ENCODE measurements at regions not wholly inside any gene's neighbourhood (a gene's known extent, or its start where the extent isn't known, plus 50 kb on each side); places are given as distances from the start of the nearest gene placed in this dataset.

DNA sequence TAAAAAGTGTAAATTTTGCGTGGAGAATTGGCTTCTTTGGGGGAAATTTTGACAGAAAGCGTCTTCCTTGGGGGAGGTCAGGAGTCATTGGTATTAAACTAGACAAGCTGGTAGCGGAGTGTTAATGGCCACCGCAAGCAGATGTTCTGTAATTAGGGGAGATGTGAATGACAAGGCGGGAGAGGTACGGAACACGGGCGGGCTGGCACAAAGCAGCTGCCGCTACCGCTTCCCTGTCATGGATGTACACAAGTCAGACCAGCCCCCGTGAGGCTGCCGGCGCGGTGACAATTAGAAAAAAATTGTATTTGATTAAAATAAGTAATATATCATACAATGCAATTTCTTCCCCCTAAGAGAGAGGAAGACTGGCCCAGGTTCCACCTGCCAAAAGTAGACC lies 501.6 kb downstream of the VRK1 start:
- no peak for DNase-seq (ENCODE audit: low spot score)

- DNase-seq (ENCODE audit: low spot score), result no peak
Measured at GRCh38 chr14:97299661-97300060, 502.5 kb downstream of the VRK1 start.

- DNase-seq (ENCODE audit: low spot score), result no peak
Measured at GRCh38 chr14:97301931-97302559, 504.9 kb downstream of the VRK1 start.

- no peak for DNase-seq (ENCODE audit: low spot score)
Measured at GRCh38 chr14:97306133-97306759, 509.1 kb downstream of the VRK1 start.

- DNase-seq (ENCODE audit: low spot score), result no peak
Measured at GRCh38 chr14:97306760-97307246, 509.6 kb downstream of the VRK1 start.

DNA sequence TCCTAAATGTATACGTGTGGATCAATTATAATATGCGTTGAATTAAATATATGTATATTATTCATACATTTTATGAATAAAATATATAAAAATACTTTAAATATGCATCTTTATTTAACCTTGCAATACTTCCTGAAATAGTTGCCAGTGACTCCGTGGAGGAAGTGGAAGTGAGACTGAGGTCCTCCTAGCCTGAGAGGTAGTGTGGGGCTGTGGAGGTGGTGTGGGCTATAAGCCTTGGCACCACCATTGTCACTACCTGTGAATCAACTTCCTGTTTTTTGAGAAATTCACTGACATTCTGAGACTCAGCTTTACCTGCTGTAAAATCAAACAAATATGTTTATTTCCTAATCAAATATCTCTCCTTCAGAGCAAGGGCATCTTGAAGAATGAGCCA lies 514.2 kb downstream of the VRK1 start:
- DNase-seq (ENCODE audit: low spot score), result no peak

- no peak for DNase-seq (ENCODE audit: low spot score)
Measured at GRCh38 chr14:97312910-97313309, 515.7 kb downstream of the VRK1 start.

GRCh38 chr14:97315790-97316189 lies 518.6 kb downstream of the VRK1 start:
- no peak for DNase-seq (ENCODE audit: low spot score)

GRCh38 chr14:97318380-97318779 lies 521.2 kb downstream of the VRK1 start:
- no peak for DNase-seq (ENCODE audit: low spot score)

DNA sequence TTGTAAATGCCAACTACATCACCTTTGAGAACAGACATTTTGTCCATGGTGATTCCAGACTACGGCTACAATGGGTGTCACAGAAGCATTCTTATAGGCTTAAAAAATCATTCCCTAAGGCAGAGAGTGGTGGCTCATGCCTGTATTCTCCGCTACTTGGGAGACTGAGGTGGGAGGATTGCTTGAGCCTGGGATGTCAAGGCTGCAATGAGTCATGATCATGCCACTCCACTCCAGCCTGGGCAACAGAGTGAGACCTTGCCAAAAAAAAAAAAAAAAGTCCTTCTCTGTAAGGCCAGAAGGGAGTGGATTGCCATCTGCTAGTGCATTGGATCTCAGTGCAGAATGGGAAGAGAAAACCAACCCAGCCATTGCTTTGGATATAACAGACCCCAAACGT lies 522.5 kb downstream of the VRK1 start:
- DNase-seq (ENCODE audit: low spot score), result no peak

GRCh38 chr14:97328743-97329142 lies 531.6 kb downstream of the VRK1 start:
- DNase-seq (ENCODE audit: low spot score), result no peak

DNA sequence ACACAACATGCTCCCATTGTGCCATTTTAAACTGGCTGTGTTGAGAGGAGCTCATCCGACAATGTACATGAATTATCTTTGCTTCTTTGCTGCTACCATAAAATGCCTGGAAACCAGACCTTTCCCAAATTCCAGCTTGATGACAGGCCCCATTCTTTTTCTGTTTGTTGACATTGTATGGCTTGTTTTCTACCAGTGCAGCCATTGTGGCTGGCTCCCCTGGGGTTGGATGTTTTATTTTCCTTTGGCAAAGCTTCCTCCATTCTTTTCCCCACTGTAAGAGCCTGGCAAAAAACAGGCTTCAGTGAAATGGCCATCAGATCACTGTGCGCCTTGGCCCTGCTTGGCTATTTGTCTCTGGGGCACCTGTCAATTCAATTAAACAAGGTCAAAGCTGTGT lies 532.5 kb downstream of the VRK1 start:
- no peak for DNase-seq (ENCODE audit: low spot score)

GRCh38 chr14:97331058-97331457 lies 533.9 kb downstream of the VRK1 start:
- DNase-seq (ENCODE audit: low spot score), result no peak

- DNase-seq (ENCODE audit: low spot score), result no peak
Measured at GRCh38 chr14:97331526-97331925, 534.3 kb downstream of the VRK1 start.

DNA sequence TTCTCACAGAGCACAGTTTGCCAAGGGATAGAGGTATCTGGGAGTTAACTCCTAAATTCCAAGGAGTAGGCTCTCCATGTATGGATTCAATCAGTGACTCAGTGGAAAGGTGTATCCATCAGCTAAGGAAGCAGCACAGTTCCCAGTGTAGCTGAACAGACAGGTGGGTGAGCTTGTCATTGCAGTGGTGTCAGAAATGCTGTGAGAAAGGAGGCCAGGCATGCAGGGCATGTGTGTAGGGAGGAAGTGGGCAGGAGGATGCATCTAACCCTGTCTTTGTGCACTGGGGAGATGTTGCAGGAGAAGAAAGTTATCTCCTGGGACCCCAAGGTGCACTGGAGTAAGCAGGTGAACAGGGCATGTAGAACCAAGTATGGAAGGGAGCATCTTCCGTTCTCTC lies 539.0 kb downstream of the VRK1 start:
- DNase-seq (ENCODE audit: low spot score), result no peak

- peak; percentile 78 for DNase-seq (ENCODE audit: low spot score)
Measured at GRCh38 chr14:97336816-97337215, 539.6 kb downstream of the VRK1 start.

DNA sequence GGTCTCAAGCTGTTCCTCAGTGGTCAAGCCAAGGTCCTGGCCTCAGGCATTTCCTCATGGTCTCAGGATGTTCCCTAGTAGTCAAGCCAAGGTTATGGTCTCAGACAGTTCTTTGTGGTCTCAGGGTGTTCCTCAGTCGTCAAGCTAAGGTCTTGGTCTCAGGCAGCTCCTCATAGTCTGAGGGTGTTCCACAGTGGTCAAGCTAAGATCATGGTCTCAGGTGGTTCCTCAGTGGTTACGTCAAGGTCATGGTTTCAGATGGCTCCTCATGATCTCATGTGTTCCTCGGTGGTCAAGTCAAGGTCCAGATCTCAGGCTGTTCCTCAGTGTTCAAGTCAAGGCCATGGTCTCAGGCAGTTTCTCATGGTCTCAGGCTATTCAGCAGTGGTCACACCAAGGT lies 540.1 kb downstream of the VRK1 start:
- DNase-seq (ENCODE audit: low spot score), result no peak

DNA sequence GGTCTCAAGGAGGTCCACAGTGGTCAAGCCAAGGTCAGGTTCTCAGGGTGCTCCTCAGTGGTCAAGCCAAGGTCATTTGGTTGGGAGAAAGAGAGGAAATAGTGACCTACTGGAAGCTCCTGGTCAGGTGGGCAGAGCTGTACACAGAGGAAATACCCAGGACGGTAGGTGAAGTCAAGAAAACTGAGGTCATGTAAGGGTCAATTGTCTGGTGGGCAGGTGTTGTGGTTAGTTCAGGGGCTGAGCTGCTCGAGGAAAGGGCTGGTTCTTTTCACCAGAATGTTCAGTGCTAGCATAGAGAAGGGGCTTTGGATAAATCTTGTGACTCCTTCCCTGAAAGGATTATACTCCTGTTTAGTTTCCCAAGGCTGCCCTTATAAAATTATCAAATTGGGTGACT lies 540.5 kb downstream of the VRK1 start:
- no peak for DNase-seq (ENCODE audit: low spot score)

DNA sequence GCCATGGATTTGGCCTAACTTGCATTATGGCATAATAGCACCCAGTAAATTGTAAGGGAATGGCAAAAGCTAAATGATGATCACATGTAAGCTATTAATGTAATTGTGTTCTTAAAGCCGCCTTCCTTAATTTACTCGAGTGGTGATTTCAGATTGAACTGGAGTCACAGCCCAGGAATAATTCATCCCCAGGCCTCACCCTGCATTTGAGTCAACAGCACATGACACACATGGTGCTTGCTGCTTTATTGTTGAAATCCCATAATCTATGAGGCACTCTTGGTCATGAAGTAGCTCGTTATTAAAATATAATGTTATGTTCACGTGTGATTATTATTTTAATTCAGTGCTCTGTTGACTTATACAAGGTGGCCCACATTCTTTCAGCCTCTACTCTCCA lies 547.5 kb downstream of the VRK1 start:
- no peak for DNase-seq (ENCODE audit: low spot score)

GRCh38 chr14:97346675-97347074 lies 549.5 kb downstream of the VRK1 start:
- DNase-seq (ENCODE audit: low spot score), result no peak

DNA sequence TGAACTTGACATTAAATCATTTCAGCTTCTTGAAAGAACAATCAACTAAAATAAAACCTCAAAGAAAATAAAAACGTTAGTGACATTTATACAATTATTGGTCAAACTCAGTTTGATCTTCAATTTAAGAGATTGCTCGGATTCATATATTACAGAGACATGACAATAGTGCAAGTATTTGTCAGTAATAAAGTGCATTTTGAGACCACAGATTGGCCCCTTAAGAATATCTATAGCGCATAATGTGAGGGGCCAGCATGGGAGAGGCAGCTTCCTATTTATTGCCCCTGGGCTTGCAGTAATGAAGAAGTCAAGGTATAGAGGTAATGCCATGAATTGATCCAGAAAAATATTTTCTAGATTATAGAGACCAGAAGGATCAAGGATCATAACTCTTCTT lies 552.3 kb downstream of the VRK1 start:
- no peak for DNase-seq (ENCODE audit: low spot score)

GRCh38 chr14:97349946-97350345 lies 552.8 kb downstream of the VRK1 start:
- DNase-seq (ENCODE audit: low spot score), result no peak

- DNase-seq (ENCODE audit: low spot score), result no peak
Measured at GRCh38 chr14:97350415-97350814, 553.2 kb downstream of the VRK1 start.
